T-helper 17 cell (primary cell): ENCODE measurements at regions not wholly inside any gene's neighbourhood (a gene's known extent, or its start where the extent isn't known, plus 50 kb on each side); places are given as distances from the start of the nearest gene placed in this dataset.

ENCODE experiments used
- ATAC-seq: fragments of 150-1000 bp; cut with Tn5 transposase; 2 replicates; pipeline ENCODE4 v1.10.0; 2021; ENCODE audit warnings: mild to moderate bottlenecking, moderate library complexity
- DNase-seq, 3 donors: peaks; one replicate each; pipeline versions ENCODE4 v3.0.0 to v3.0.0-alpha.2; 2020 to 2021
- H3K9me3 ChIP-seq: one replicate; pipeline ENCODE4 v1.7.0; 2013; ENCODE audit warnings: low read length, mild to moderate bottlenecking; ENCODE audit not compliant: control insufficient read depth, poor library complexity, severe bottlenecking
- H3K27ac Mint-ChIP-seq: one replicate; pipeline ENCODE4 v1.8.0; 2022; ENCODE audit warnings: mild to moderate bottlenecking, moderate library complexity, mixed read lengths
- H3K27me3 Mint-ChIP-seq: one replicate; pipeline ENCODE4 v1.8.0; 2022; ENCODE audit warnings: mixed read lengths
- H3K36me3 Mint-ChIP-seq: one replicate; pipeline ENCODE4 v1.8.0; 2022; ENCODE audit warnings: low read depth, mixed read lengths
- H3K4me1 Mint-ChIP-seq: one replicate; pipeline ENCODE4 v1.8.0; 2022; ENCODE audit warnings: mild to moderate bottlenecking, mixed read lengths
- H3K4me3 Mint-ChIP-seq: one replicate; pipeline ENCODE4 v1.8.0; 2022; ENCODE audit warnings: mild to moderate bottlenecking, moderate library complexity, mixed read lengths

DNA sequence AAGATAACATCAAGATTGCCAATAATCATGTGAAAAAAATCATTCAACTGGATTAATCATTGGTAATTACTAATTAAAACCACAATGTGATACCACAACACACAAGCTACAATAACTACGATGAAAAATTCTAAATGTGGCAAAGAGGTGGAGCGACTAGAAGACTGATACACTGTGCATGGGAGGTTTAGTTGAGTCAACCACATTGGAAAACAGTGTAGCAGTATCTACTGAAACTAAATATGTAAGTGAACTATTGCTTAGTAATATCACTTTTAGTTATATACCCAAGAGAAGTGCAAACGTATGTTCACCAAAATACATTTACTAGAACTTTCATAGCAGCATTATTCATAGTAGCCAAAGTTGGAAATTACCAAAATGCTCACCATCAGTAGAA is 359.9 kb downstream of the ETS1 start:
- no peak for DNase-seq
- no peak for ATAC-seq
- peaks cover 2% of the 10 kb centered on the region for H3K36me3 Mint-ChIP-seq
- H3K27me3 Mint-ChIP-seq = peaks cover 4% of the 10 kb centered on the region
- no peak overlapping the region for H3K4me3 Mint-ChIP-seq
- H3K27ac Mint-ChIP-seq = no peak overlapping the region
- peaks cover 7% of the 10 kb centered on the region for H3K4me1 Mint-ChIP-seq
- H3K9me3 ChIP-seq = no peaks in the 10 kb centered on the region

DNA sequence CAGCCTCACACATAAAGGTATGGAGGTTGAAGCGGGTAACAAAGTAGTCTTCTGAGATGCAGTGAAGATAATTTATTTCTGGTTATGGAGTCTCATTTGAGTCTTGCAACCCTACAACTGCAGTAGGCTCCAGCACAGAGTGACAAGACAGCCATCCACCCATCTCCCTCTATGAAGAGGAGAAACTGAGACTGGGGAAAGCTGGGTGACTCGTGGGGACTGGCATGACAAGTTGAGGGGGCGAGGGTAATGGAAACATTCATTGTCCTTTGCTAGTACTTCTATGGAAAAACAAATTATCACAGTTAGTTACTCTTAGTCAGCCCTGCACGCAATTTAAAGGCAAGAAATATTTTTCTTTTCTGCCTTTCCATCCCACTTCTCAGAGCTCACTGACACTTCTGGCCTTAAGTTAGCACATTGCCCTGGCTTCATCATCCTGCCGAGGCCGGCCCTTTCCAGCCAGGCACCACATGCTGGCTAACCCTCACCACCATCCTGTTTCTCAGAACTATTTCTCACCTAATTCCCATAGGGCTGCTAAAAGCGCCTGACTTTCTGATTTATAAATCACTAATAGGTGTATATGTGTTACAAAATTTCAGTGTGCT is 361.1 kb downstream of the ETS1 start:
- no peak overlapping the region for H3K4me3 Mint-ChIP-seq
- ATAC-seq (no peak), DNase-seq (no peak)
- H3K9me3 ChIP-seq = no peaks in the 10 kb centered on the region
- H3K36me3 Mint-ChIP-seq = peaks cover 2% of the 10 kb centered on the region
- H3K27ac Mint-ChIP-seq = no peak overlapping the region
- peaks cover 7% of the 10 kb centered on the region for H3K4me1 Mint-ChIP-seq
- peaks cover 4% of the 10 kb centered on the region for H3K27me3 Mint-ChIP-seq

DNA sequence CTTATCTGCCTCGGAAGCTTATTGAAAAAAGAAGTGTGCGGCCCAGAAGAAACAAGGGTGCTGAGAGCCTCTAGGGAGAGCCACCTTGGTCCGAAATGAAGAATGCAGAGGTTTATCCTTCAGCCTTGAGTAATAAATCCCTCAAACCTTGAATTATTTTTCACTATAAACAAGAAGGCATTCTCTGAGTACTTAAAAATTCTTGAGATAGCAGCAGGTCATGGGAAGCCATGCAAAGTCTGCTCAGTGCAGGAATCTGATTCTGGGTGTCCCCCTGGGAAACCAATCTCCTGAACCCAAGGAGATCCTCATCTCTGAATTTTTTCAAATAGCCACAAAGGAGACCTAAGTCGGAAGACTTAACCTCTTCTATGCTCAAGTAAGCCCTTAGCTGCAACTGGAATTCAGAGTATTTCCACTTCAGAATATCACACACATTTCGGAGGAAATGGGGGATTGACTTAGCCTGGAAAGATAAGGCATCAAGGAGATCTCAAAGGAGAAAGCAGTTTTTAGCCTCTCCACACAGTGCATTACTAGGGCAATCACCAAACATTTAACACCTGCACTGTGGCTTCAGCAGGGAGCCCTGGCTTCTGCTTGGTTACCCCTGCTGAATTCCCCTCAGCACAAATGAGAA is 365.0 kb downstream of the ETS1 start:
- Mint-ChIP-seq H3K36me3 (no peaks in the 10 kb centered on the region), H3K4me1 (peaks cover 2% of the 10 kb centered on the region), H3K27ac (no peak overlapping the region), H3K27me3 (peaks cover 4% of the 10 kb centered on the region), H3K4me3 (no peak overlapping the region)
- H3K9me3 ChIP-seq = no peaks in the 10 kb centered on the region
- DNase-seq (no peak), ATAC-seq (no peak)

DNA sequence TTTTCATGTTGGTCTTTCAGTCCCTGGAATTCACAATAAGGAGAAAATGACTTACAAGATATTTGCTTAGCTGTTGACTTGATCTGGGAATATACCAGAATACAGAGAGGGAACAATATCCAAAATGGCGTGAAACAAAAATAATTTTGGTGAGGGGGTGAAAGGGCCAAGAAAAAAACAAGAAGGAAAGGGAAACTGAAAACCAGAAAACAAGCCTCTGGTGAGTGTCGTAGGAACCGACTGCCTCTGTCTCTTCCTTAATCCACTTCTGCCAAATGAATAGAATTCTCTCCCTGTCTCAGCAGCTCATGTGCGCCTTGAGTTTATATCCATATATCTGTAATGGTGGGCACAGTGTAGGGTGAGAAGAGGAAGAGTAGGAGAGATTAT is 367.6 kb downstream of the ETS1 start:
- Mint-ChIP-seq H3K36me3 (peaks cover 2% of the 10 kb centered on the region), H3K4me3 (no peak overlapping the region), H3K27ac (no peak overlapping the region), H3K4me1 (peaks cover 2% of the 10 kb centered on the region), H3K27me3 (no peaks in the 10 kb centered on the region)
- no peaks in the 10 kb centered on the region for H3K9me3 ChIP-seq
- ATAC-seq (no peak), DNase-seq (no peak)

DNA sequence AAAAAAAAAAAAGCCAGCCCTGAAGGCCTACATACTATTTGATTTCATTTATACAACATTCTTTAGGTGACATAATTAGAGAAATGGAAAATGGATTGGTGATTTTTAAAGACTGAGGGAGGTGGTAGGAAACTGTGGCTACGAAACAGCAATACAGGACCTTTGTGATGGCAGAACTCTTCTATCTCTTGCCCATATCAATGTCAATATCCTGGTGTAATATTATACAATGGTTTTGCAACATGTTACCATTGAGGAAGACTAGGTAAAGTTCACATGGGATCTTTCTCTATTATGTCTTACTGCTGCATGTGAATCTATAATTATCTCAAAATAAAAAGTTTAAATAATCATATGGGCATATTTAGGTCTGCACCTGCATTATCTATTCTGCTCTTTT is 371.2 kb downstream of the ETS1 start:
- Mint-ChIP-seq H3K4me1 (no peaks in the 10 kb centered on the region), H3K27me3 (no peaks in the 10 kb centered on the region), H3K36me3 (peaks cover 2% of the 10 kb centered on the region), H3K27ac (no peak overlapping the region), H3K4me3 (no peak overlapping the region)
- no peaks in the 10 kb centered on the region for H3K9me3 ChIP-seq
- ATAC-seq (no peak), DNase-seq (no peak)

DNA sequence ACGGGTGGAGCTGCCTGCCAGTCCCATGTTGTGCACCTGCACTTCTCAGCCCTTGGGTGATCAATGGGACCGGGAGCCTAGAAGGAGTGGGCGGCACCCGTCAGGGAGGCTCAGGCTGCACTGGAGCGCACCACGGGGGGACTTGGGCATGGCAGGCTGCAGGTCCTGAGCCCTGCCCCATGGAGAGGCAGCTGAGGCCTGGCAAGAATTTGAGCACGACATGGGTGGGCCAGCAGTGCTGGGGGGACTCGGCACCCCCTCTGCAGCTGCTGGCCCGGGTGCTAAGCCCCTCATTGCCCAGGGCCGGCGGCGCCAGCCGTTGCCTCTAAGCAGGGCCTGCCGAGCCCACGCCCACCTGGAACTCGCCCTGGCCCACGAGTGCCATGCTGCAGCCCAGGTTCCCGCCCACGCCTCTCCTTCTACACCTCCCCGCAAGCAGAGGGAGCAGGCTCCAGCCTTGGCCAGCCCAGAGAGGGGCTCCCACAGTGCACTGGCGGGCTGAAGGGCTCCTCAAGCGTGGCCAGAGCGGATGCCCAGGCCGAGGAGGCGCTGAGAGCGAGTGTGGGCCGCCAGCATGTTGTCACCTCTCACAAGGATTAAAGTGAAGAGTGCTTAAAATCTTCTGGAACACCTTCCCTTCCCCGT is 372.0 kb downstream of the ETS1 start:
- Mint-ChIP-seq H3K36me3 (peaks cover 2% of the 10 kb centered on the region), H3K27ac (no peak overlapping the region), H3K4me3 (no peak overlapping the region), H3K27me3 (no peaks in the 10 kb centered on the region), H3K4me1 (no peaks in the 10 kb centered on the region)
- H3K9me3 ChIP-seq = no peaks in the 10 kb centered on the region
- DNase-seq (no peak), ATAC-seq (no peak)

DNA sequence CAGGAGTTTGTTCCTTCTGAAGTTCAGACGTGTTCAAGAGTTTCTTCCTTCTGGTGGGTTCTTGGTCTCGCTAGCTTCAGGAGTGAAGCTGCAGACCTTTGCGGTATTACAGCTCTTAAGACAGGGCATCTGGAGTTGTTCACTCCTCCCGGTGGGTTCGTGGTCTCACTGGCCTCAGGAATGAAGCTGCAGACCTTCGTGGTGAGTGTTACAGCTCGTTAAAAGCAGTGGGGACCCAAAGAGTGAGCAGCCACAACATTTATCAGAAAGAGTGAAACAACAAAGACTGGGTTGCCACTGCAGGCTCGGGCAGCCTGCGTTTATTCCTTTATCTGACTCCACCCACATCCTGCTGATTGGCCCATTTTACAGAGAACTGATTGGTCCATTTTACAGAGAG is 373.1 kb downstream of the ETS1 start:
- DNase-seq (no peak), ATAC-seq (no peak)
- Mint-ChIP-seq H3K4me1 (no peaks in the 10 kb centered on the region), H3K27ac (no peak overlapping the region), H3K36me3 (peaks cover 2% of the 10 kb centered on the region), H3K4me3 (no peak overlapping the region), H3K27me3 (no peaks in the 10 kb centered on the region)
- no peaks in the 10 kb centered on the region for H3K9me3 ChIP-seq

DNA sequence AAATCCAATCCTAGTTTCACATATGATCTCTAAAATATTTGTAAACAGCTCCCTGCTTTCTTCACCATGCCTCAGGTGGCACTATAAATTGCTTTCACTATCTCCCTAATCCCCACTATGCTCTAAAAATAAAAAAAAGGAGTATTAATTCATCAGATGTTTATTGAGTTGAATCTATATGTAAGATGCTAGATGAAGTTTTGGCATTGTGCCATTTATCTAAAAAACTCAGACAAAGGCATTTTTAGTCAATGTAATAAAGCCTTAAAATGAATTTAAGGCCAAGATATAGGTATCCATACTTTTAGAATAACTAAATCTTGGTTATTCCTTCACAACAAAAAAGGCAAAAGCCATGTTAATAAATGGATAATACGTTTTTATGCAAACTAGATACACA is 373.9 kb downstream of the ETS1 start:
- no peaks in the 10 kb centered on the region for H3K9me3 ChIP-seq
- DNase-seq = no peak
- H3K36me3 Mint-ChIP-seq = peaks cover 2% of the 10 kb centered on the region
- no peaks in the 10 kb centered on the region for H3K27me3 Mint-ChIP-seq
- no peak overlapping the region for H3K4me3 Mint-ChIP-seq
- ATAC-seq = no peak
- no peaks in the 10 kb centered on the region for H3K4me1 Mint-ChIP-seq
- H3K27ac Mint-ChIP-seq = no peak overlapping the region

DNA sequence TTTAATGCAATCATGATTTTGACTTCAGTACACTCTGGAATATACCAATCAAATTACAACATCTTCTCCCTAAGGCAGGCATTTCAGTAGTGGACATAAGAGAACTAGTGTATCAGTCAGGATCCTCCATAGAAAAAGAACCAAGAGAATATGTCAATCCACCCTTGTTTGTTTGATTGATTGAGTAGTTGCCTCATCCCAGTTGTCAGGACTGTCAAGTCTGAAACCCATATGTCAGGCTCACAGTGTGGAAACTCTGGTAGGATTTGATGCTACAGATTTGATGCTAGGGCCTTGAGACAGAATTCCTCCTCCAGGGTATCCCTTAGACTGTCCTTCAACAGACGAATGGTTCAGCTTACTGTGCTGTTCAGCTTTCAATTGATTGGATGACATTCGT is 375.0 kb downstream of the ETS1 start:
- no peaks in the 10 kb centered on the region for H3K9me3 ChIP-seq
- no peak for DNase-seq
- ATAC-seq = no peak
- H3K27ac Mint-ChIP-seq = no peak overlapping the region
- H3K36me3 Mint-ChIP-seq = peaks cover 2% of the 10 kb centered on the region
- no peaks in the 10 kb centered on the region for H3K4me1 Mint-ChIP-seq
- no peaks in the 10 kb centered on the region for H3K27me3 Mint-ChIP-seq
- H3K4me3 Mint-ChIP-seq = no peak overlapping the region

DNA sequence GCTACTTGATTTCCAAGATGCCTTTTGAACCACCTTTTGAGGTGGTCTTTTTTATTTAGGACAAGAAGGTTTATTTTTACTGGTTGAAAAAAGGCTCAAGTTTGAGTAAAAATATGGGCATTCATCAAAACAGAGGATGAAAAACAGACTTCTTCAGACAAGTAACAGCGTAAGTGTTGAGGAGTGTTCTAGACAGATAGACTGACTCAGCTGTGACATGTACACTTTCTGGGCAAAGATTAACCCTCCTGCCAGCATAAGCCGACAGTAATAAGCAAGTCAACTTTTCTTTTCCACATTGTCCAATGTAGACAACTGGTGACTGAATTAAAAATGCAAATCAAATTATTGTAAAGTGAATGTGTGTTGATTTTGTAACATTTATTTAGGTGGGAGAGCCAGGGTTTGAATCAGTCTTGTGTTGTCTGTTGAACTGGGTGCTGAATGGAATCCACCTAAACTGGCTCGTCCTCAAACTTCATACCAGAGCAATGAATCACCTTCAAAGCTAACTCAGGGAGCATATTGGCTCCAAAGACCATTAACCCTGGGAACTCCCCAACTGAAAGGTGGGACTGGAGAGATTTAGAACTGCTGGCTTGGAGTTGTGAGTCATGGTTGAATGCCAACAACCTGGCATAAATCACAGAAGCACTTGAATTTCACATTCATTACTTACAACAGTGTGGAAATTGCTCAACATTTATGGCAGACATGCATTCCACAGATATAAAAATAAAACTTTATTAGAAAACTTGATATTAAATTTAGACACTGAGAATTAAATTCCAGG is 377.0 kb downstream of the ETS1 start:
- no peaks in the 10 kb centered on the region for H3K4me1 Mint-ChIP-seq
- ATAC-seq = no peak
- no peak for DNase-seq
- H3K4me3 Mint-ChIP-seq = no peak overlapping the region
- H3K36me3 Mint-ChIP-seq = no peaks in the 10 kb centered on the region
- no peaks in the 10 kb centered on the region for H3K9me3 ChIP-seq
- H3K27me3 Mint-ChIP-seq = no peaks in the 10 kb centered on the region
- H3K27ac Mint-ChIP-seq = no peak overlapping the region

DNA sequence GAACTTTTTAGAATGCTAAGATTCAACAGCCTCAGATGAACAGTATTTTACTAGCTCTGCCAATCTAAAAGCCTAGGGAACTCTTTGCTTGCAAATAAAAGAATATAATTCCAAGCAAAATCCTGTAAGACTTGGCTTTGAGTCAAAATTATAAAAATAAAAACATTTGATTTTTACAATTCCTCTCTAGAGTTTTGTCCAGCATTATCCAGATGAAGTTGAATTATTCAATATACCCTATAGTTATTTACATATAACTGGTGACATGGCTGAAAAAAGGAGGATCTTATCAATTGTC is 378.3 kb downstream of the ETS1 start:
- Mint-ChIP-seq H3K4me1 (no peaks in the 10 kb centered on the region), H3K27me3 (no peaks in the 10 kb centered on the region), H3K27ac (no peak overlapping the region), H3K4me3 (no peak overlapping the region), H3K36me3 (no peaks in the 10 kb centered on the region)
- H3K9me3 ChIP-seq = no peaks in the 10 kb centered on the region
- no peak for ATAC-seq
- DNase-seq = no peak

DNA sequence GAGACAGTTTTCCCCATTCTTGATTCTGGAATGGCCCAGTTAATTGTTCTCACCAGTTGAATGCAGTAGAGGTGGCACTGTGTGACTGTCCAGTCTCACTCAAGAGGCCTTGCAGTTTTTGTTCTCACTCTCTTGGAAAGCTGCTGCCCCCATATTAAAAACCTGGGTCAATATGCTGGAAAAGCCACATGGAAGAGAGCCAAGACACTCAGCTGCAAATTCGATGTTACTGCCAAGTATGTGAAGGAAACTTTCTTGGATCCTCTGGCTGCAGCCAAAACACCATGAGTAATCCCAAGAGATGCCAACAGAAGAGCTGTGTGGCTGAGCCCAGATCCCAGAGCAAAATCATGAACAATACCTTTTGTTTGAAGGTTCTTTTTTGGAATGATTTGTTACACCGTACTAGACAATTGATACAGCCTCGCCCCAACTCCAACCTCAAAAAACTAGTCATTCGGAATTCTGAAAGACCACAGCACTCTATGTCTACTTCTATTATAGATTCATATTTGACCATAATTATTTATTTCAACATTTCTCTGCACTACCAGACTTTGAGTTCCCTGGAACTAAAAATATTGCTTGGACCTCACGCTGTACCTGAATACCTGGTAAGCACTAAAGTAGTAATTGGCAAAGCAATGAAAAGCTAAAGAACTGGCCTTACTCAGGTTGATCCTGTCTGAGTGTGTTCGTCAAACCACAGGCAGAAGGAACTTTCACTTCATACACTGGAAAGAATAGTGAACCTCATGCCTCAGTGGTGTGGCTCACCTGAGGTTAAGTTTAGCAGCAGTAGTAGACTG is 378.8 kb downstream of the ETS1 start:
- Mint-ChIP-seq H3K27ac (no peak overlapping the region), H3K36me3 (no peaks in the 10 kb centered on the region), H3K4me3 (no peak overlapping the region), H3K4me1 (no peaks in the 10 kb centered on the region), H3K27me3 (no peaks in the 10 kb centered on the region)
- no peak for DNase-seq
- no peaks in the 10 kb centered on the region for H3K9me3 ChIP-seq
- no peak for ATAC-seq

DNA sequence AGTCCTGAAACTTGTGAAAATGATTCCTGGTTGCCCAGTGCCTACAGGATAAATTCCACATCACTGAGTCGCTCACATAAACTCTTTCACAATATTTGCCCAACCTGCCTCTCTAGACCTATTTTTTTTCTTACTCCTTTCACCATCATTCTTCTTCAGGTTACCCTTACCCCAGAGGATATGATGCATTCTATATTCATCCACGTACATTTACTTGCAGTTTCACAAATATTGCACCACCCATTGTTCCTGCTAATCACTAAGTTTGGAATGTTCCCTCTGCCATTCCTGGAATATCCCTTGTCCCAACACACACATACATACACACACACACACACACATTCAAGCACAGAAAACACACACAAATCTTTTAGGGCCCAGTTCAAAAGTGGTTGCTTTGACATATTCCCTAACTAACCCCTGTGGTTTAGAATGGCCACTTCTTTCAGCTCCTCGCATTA is 379.5 kb downstream of the ETS1 start:
- ATAC-seq (no peak), DNase-seq (no peak)
- no peaks in the 10 kb centered on the region for H3K4me1 Mint-ChIP-seq
- H3K27ac Mint-ChIP-seq = no peak overlapping the region
- no peaks in the 10 kb centered on the region for H3K36me3 Mint-ChIP-seq
- no peaks in the 10 kb centered on the region for H3K27me3 Mint-ChIP-seq
- no peak overlapping the region for H3K4me3 Mint-ChIP-seq
- H3K9me3 ChIP-seq = no peaks in the 10 kb centered on the region
